PC-3 (cell line): ENCODE measurements at regions not wholly inside any gene's neighbourhood (a gene's known extent, or its start where the extent isn't known, plus 50 kb on each side); places are given as distances from the start of the nearest gene placed in this dataset.

Experiments
- CTCF ChIP-seq: fragments of 300-600 bp; sonication (generic); conservative IDR thresholded peaks from 2 replicates; pipeline ENCODE4 v1.5.1; 2017; ENCODE audit warnings: antibody characterized with exemption, low read depth, mild to moderate bottlenecking, low read length
- EZH2 ChIP-seq: fragments of 300-600 bp; sonication (generic); IDR thresholded peaks from one replicate; pipeline ENCODE4 v1.6.1; 2017; ENCODE audit warnings: antibody characterized with exemption, mild to moderate bottlenecking, low read length; ENCODE audit not compliant: unreplicated experiment

- no peak for TF ChIP-seq EZH2
- no peak for TF ChIP-seq CTCF
Observed at GRCh38 chr11:71324788-71325417, 72.5 kb upstream of the SHANK2 start.
